Transverse colon (tissue), 4 donors: ENCODE measurements at regions not wholly inside any gene's neighbourhood (a gene's known extent, or its start where the extent isn't known, plus 50 kb on each side); places are given as distances from the start of the nearest gene placed in this dataset.

ENCODE experiments used
- DNase-seq: peaks from one replicate; pipeline ENCODE4 v3.0.0-alpha.2; 2019
- H3K27ac ChIP-seq, 4 donors: fragments of 200-600 bp; sonication (generic); 2 replicates each; pipeline ENCODE4 v1.5.1; 2016 to 2018; ENCODE audit warnings: inconsistent platforms in 4 of 4
- H3K27me3 ChIP-seq: fragments of 200-600 bp; sonication (generic); 2 replicates; pipeline ENCODE4 v1.5.1; 2017; ENCODE audit warnings: inconsistent platforms
- H3K36me3 ChIP-seq, 4 donors: fragments of 200-600 bp; sonication (generic); 2 replicates each; pipeline ENCODE4 v1.5.1; 2017 to 2019; ENCODE audit warnings: inconsistent platforms in 4 of 4
- H3K4me1 ChIP-seq, 4 donors: fragments of 200-600 bp; sonication (generic); 2 replicates each; pipeline ENCODE4 v1.5.1; 2017 to 2020; ENCODE audit warnings: inconsistent platforms in 4 of 4
- H3K4me3 ChIP-seq, 4 donors: fragments of 200-600 bp; sonication (generic); 1 replicate in 1 of 4; 2 replicates in 3 of 4; pipeline versions ENCODE4 v1.5.1 to v1.6.1; 2017 to 2019; ENCODE audit warnings: inconsistent platforms in 4 of 4
- H3K9me3 ChIP-seq, 2 donors: fragments of 200-600 bp; sonication (generic); 2 replicates each; pipeline ENCODE4 v1.5.1; 2017 to 2019; ENCODE audit warnings: inconsistent platforms in 2 of 2
- CTCF ChIP-seq, 5 experiments: fragments of 200-600 bp in 3 of 5; fragments of 450-650 bp in 2 of 5; sonication (generic) in 3 of 5; IDR thresholded peaks; 1 replicate in 2 of 5; 2 replicates in 3 of 5; pipeline ENCODE4 v1.5.1; 2016 to 2017; ENCODE audit warnings: antibody characterized with exemption in 5 of 5, inconsistent platforms in 3 of 5, mild to moderate bottlenecking in 2 of 5, moderate library complexity in 1 of 5
- EP300 ChIP-seq: sonication (generic); formaldehyde crosslinking; IDR thresholded peaks from one replicate; pipeline ENCODE4 v1.6.1; 2017; ENCODE audit warnings: antibody characterized with exemption, low read depth
- POLR2A ChIP-seq: fragments of 450-650 bp; IDR thresholded peaks from one replicate; pipeline ENCODE4 v1.6.1; 2016; ENCODE audit warnings: antibody characterized with exemption, mild to moderate bottlenecking, moderate library complexity
- POLR2AphosphoS5 ChIP-seq, 3 donors: sonication (generic); formaldehyde crosslinking; IDR thresholded peaks; one replicate each; pipeline ENCODE4 v1.6.1; 2016; ENCODE audit warnings: antibody characterized with exemption in 3 of 3
- WGBS, 2 donors: methylation state at CpG; one replicate each; pipeline ENCODE4 v1.1.5; 2018; ENCODE audit warnings: low coverage in 1 of 2; 5-methylcytosine and 5-hydroxymethylcytosine counted together
- in situ Hi-C, 4 donors: fragments of 200-750 bp; cut with MboI; loops; one replicate each; pipeline versions ENCODE4 v1.15.0 to v1.15.1; 2017; ENCODE audit warnings: low sequenced_read_pairs in 3 of 4, low pct_ligation_motif_present in 1 of 4, low pct_unique_long_range_greater_than_20kb in 1 of 4
- intact Hi-C: fragments of 100-400 bp; cut with DNase I; formaldehyde crosslinking; loops from one replicate; pipeline ENCODE4 v1.15.1; 2023; ENCODE audit warnings: low total_unique reads

GRCh38 chr1:68373173-68373572 is 76.6 kb downstream of the RPE65 start:
- Histone ChIP-seq H3K9me3 (no peaks in the 10 kb centered on the region), H3K36me3 (no peaks in the 10 kb centered on the region), H3K4me1 (peaks cover 0 to 3% (median 0%) of the 10 kb centered on the region in 4 donors), H3K27me3 (no peaks in the 10 kb centered on the region), H3K27ac (no peak overlapping the region), H3K4me3 (no peak overlapping the region)
- intact Hi-C loops, result no loop called here
- TF ChIP-seq POLR2AphosphoS5 (IDR thresholded peaks at IDR 0.05), result no peak
- no peak for TF ChIP-seq POLR2A
- no peak for TF ChIP-seq CTCF (IDR thresholded peaks at IDR 0.05)
- TF ChIP-seq EP300, result no peak
- DNase-seq, result no peak
- in situ Hi-C loops, result no loop called here
- 96% methylated on average over 4 to 18 of the region's 18 CpGs for WGBS, 2 donors

- no peaks in the 10 kb centered on the region for H3K36me3 ChIP-seq
- no peak overlapping the region for H3K27ac ChIP-seq
- peaks cover 0 to 3% (median 0%) of the 10 kb centered on the region in 4 donors for H3K4me1 ChIP-seq
- WGBS, 2 donors, result 90 to 93% methylated on average over 4 to 6 of the region's 6 CpGs
- no peak overlapping the region for H3K4me3 ChIP-seq
- no peaks in the 10 kb centered on the region for H3K9me3 ChIP-seq
- TF ChIP-seq CTCF (IDR thresholded peaks at IDR 0.05), result no peak
- TF ChIP-seq EP300, result no peak
- TF ChIP-seq POLR2A, result no peak
- TF ChIP-seq POLR2AphosphoS5 (IDR thresholded peaks at IDR 0.05), result no peak
- in situ Hi-C loops, result no loop called here
- no peaks in the 10 kb centered on the region for H3K27me3 ChIP-seq
- DNase-seq, result no peak
- intact Hi-C loops, result no loop called here
These were observed 77.3 kb downstream of the RPE65 start for GRCh38 chr1:68372487-68372886.

GRCh38 chr1:68370101-68370915 is 79.4 kb downstream of the RPE65 start:
- no peaks in the 10 kb centered on the region for H3K27me3 ChIP-seq
- intact Hi-C loops, result no loop called here
- in situ Hi-C loops, result no loop called here
- H3K36me3 ChIP-seq, result no peaks in the 10 kb centered on the region
- H3K9me3 ChIP-seq, result no peaks in the 10 kb centered on the region
- WGBS, 2 donors, result 17% methylated on average over 1 of the region's 1 CpG
- no peak overlapping the region for H3K4me3 ChIP-seq
- peaks cover 0 to 3% (median 0%) of the 10 kb centered on the region in 4 donors for H3K4me1 ChIP-seq
- DNase-seq, result no peak
- H3K27ac ChIP-seq, result no peak overlapping the region
- TF ChIP-seq CTCF (IDR thresholded peaks at IDR 0.05), result no peak
- TF ChIP-seq EP300, result no peak
- TF ChIP-seq POLR2AphosphoS5 (IDR thresholded peaks at IDR 0.05), result no peak
- no peak for TF ChIP-seq POLR2A

- intact Hi-C loops, result no loop called here
- H3K4me1 ChIP-seq, result peaks cover 0 to 6% (median 1%) of the 10 kb centered on the region in 4 donors
- H3K4me3 ChIP-seq, result no peak overlapping the region
- in situ Hi-C loops, result no loop called here
- H3K27me3 ChIP-seq, result no peaks in the 10 kb centered on the region
- H3K27ac ChIP-seq, result no peak overlapping the region
- DNase-seq, result no peak
- TF ChIP-seq EP300 (no peak), POLR2A (no peak), CTCF (IDR thresholded peaks at IDR 0.05) (no peak), POLR2AphosphoS5 (IDR thresholded peaks at IDR 0.05) (no peak)
- no peaks in the 10 kb centered on the region for H3K36me3 ChIP-seq
- H3K9me3 ChIP-seq, result no peaks in the 10 kb centered on the region
- 88 to 89% methylated on average over 3 to 5 of the region's 5 CpGs for WGBS, 2 donors
These were observed 83.2 kb downstream of the RPE65 start for GRCh38 chr1:68366572-68366971.
